K562 (cell line): ENCODE measurements at regions not wholly inside any gene's neighbourhood (a gene's known extent, or its start where the extent isn't known, plus 50 kb on each side); places are given as distances from the start of the nearest gene placed in this dataset.
A peak's percentile ranks its signal among the peaks of the same experiment; 100 is the strongest.

Experiments used
- ARID3B ChIP-seq: fragments of 250-450 bp; sonication (Bioruptor Pico); IDR thresholded peaks from 2 replicates; pipeline ENCODE4 v1.4.0; 2020; ENCODE audit warnings: borderline replicate concordance
- DIDO1 ChIP-seq: fragments of 450-650 bp; IDR thresholded peaks from 2 replicates; pipeline ENCODE4 v1.6.1; 2016; ENCODE audit warnings: low read depth, missing biosample characterization, missing genetic modification characterization
- ERF ChIP-seq: fragments of 450-650 bp; formaldehyde crosslinking; IDR thresholded peaks from 2 replicates; pipeline ENCODE4 v1.4.0; 2020; ENCODE audit warnings: mild to moderate bottlenecking, mixed read lengths
- ETV5 ChIP-seq: sonication (generic); formaldehyde crosslinking; IDR thresholded peaks from 2 replicates; pipeline ENCODE4 v1.4.0; 2020; ENCODE audit warnings: low read depth, mild to moderate bottlenecking, missing genetic modification reagents
- FOS ChIP-seq: IDR thresholded peaks from 3 replicates; pipeline ENCODE4 v1.6.1; 2011; ENCODE audit not compliant: insufficient read length; ENCODE audit errors: extremely low read depth
- HLTF ChIP-seq: fragments of 450-650 bp; IDR thresholded peaks from 2 replicates; pipeline ENCODE4 v1.6.1; 2016
- HOXB6 ChIP-seq: fragments of 250-450 bp; sonication (Bioruptor Pico); IDR thresholded peaks from 2 replicates; pipeline ENCODE4 v1.5.1; 2022; ENCODE audit warnings: mild to moderate bottlenecking, borderline replicate concordance
- KAT7 ChIP-seq: sonication (generic); formaldehyde crosslinking; IDR thresholded peaks from 2 replicates; pipeline ENCODE4 v1.8.0; 2022; ENCODE audit warnings: missing genetic modification reagents, mild to moderate bottlenecking, borderline replicate concordance
- L3MBTL2 ChIP-seq: fragments of 450-650 bp; IDR thresholded peaks from 2 replicates; pipeline ENCODE4 v1.6.1; 2016; ENCODE audit warnings: mild to moderate bottlenecking, moderate library complexity
- MAFG ChIP-seq: fragments of 450-650 bp; conservative IDR thresholded peaks from 2 replicates; pipeline ENCODE4 v1.6.1; 2016; ENCODE audit warnings: missing genetic modification characterization, missing compliant biosample characterization
- NFE2 ChIP-seq: IDR thresholded peaks from 2 replicates; pipeline ENCODE4 v1.6.1; 2014; ENCODE audit warnings: antibody characterized with exemption, low read depth
- SIN3A ChIP-seq, 2 experiments: fragments of 150-350 bp in 1 of 2; IDR thresholded peaks; 2 replicates each; pipeline ENCODE4 v1.6.1; 2011 to 2016; ENCODE audit warnings: borderline replicate concordance in 2 of 2, low read depth in 2 of 2, low read length in 2 of 2, mild to moderate bottlenecking in 2 of 2, moderate library complexity in 2 of 2; ENCODE audit not compliant: control insufficient read depth in 1 of 2
- SMAD2 ChIP-seq: fragments of 150-350 bp; IDR thresholded peaks from 2 replicates; pipeline ENCODE4 v1.6.1; 2014; ENCODE audit warnings: low read depth, mild to moderate bottlenecking, low read length
- TBP ChIP-seq: optimal IDR thresholded peaks from 2 replicates; pipeline ENCODE3; 2011; ENCODE audit warnings: low read depth, low read length, improper control_type of control experiment
- TRIM28 ChIP-seq: fragments of 450-650 bp; IDR thresholded peaks from 2 replicates; pipeline ENCODE4 v1.6.1; 2017
- XRCC5 ChIP-seq: fragments of 200-400 bp; formaldehyde crosslinking; IDR thresholded peaks from 2 replicates; pipeline ENCODE4 v1.6.1; 2017; ENCODE audit warnings: low read depth, mild to moderate bottlenecking, low read length
- ZNF197 ChIP-seq: fragments of 200-800 bp; sonication (Bioruptor generic); IDR thresholded peaks from 2 replicates; pipeline ENCODE4 v1.6.1; 2016; ENCODE audit warnings: low read depth, missing genetic modification characterization, missing compliant biosample characterization
- TF ChIP-seq, protein P1 (sequence below), 2 experiments: fragments of 450-650 bp in 1 of 2; sonication (generic) in 1 of 2; formaldehyde crosslinking; conservative IDR thresholded peaks; 2 replicates each; pipeline versions ENCODE4 v1.4.0 to v1.8.1; 2020 to 2022; ENCODE audit warnings: mild to moderate bottlenecking in 1 of 2, missing genetic modification reagents in 1 of 2
- TF ChIP-seq, protein P2 (sequence below): sonication (generic); formaldehyde crosslinking; IDR thresholded peaks from 2 replicates; pipeline ENCODE4 v1.8.0; 2022; ENCODE audit warnings: missing genetic modification reagents, mild to moderate bottlenecking, moderate library complexity, borderline replicate concordance
- TF ChIP-seq, protein P3 (sequence below), 2 experiments: fragments of 450-650 bp in 1 of 2; sonication (generic) in 1 of 2; formaldehyde crosslinking in 1 of 2; IDR thresholded peaks in 1 of 2; conservative IDR thresholded peaks in 1 of 2; 2 replicates each; pipeline versions ENCODE4 v1.6.1 to v1.8.1; 2016 to 2023; ENCODE audit warnings: mild to moderate bottlenecking in 2 of 2, moderate library complexity in 2 of 2, inconsistent platforms in 1 of 2, missing genetic modification reagents in 1 of 2
- TF ChIP-seq, protein P4 (sequence below): fragments of 250-450 bp; sonication (Bioruptor Pico); IDR thresholded peaks from 2 replicates; pipeline ENCODE4 v1.9.0; 2021; ENCODE audit warnings: mild to moderate bottlenecking

- TF ChIP-seq XRCC5 (no peak), HLTF (no peak), ETV5 (CRISPR knock-in tag) (no peak), MAFG (tag) (peak; percentile 93), DIDO1 (tag) (0 out of 2 replicates have a peak, but pooled peaks have one; percentile 23), ARID3B (CRISPR knock-in tag) (no peak), ERF (CRISPR knock-in tag) (no peak), SIN3A (IDR thresholded peaks at IDR 0.05; ENCODE audit: borderline replicate concordance in 2 of 2, control insufficient read depth in 1 of 2, low read depth in 2 of 2, low read length in 2 of 2) (no peak), ZNF197 (no peak), HOXB6 (CRISPR knock-in tag) (no peak), TBP (no peak), SMAD2 (no peak), FOS (no peak), NFE2 (peak; percentile 72), KAT7 (CRISPR knock-in tag) (no peak), TRIM28 (no peak), L3MBTL2 (peak; percentile 83)
- TF ChIP-seq, protein P1, sequence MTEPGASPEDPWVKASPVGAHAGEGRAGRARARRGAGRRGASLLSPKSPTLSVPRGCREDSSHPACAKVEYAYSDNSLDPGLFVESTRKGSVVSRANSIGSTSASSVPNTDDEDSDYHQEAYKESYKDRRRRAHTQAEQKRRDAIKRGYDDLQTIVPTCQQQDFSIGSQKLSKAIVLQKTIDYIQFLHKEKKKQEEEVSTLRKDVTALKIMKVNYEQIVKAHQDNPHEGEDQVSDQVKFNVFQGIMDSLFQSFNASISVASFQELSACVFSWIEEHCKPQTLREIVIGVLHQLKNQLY (CRISPR knock-in tag; conservative IDR thresholded peaks at IDR 0.05) = no peak
- TF ChIP-seq, protein P2, sequence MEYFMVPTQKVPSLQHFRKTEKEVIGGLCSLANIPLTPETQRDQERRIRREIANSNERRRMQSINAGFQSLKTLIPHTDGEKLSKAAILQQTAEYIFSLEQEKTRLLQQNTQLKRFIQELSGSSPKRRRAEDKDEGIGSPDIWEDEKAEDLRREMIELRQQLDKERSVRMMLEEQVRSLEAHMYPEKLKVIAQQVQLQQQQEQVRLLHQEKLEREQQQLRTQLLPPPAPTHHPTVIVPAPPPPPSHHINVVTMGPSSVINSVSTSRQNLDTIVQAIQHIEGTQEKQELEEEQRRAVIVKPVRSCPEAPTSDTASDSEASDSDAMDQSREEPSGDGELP (CRISPR knock-in tag) = no peak
- TF ChIP-seq, protein P3, sequence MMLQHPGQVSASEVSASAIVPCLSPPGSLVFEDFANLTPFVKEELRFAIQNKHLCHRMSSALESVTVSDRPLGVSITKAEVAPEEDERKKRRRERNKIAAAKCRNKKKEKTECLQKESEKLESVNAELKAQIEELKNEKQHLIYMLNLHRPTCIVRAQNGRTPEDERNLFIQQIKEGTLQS (IDR thresholded peaks at IDR 0.05) = peak; percentile 37; the same call in 1 of the 2 replicates
- TF ChIP-seq, protein P3 (CRISPR knock-in tag; conservative IDR thresholded peaks at IDR 0.05) = no peak
- TF ChIP-seq, protein P4, sequence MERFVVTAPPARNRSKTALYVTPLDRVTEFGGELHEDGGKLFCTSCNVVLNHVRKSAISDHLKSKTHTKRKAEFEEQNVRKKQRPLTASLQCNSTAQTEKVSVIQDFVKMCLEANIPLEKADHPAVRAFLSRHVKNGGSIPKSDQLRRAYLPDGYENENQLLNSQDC = no peak
Observed at GRCh38 chr15:58292751-58293175, 139.0 kb upstream of the LIPC start (continued).
